Osteoblast (primary cell): ENCODE measurements at regions not wholly inside any gene's neighbourhood (a gene's known extent, or its start where the extent isn't known, plus 50 kb on each side); places are given as distances from the start of the nearest gene placed in this dataset.

Experiments used
- DNase-seq: peaks from one replicate; pipeline ENCODE4 v3.0.0; 2011; ENCODE audit warnings: low spot score, mixed read lengths; ENCODE audit not compliant: insufficient read length; ENCODE audit errors: missing footprints
- H2AFZ ChIP-seq: 2 replicates; pipeline ENCODE4 v1.6.0; 2011; ENCODE audit warnings: mild to moderate bottlenecking, low read length
- H3K27ac ChIP-seq: 2 replicates; pipeline ENCODE4 v1.5.1; 2011; ENCODE audit warnings: mild to moderate bottlenecking, low read depth, low read length, moderate library complexity
- H3K27me3 ChIP-seq: 2 replicates; pipeline ENCODE4 v1.6.0; 2012; ENCODE audit warnings: mild to moderate bottlenecking, control low read depth, inconsistent platforms, low read length, moderate library complexity; ENCODE audit not compliant: insufficient read depth
- H3K36me3 ChIP-seq: 2 replicates; pipeline ENCODE4 v1.5.1; 2011; ENCODE audit warnings: mild to moderate bottlenecking, low read length, control low read depth, moderate library complexity; ENCODE audit not compliant: insufficient read depth
- H3K4me1 ChIP-seq: 2 replicates; pipeline ENCODE4 v1.5.1; 2011; ENCODE audit warnings: mild to moderate bottlenecking, low read length, control low read depth, moderate library complexity; ENCODE audit not compliant: insufficient read depth
- H3K4me2 ChIP-seq: 2 replicates; pipeline ENCODE4 v1.6.0; 2011; ENCODE audit warnings: mild to moderate bottlenecking, low read length; ENCODE audit not compliant: insufficient read depth
- H3K4me3 ChIP-seq: fragments of 200-600 bp; sonication (generic); 3 replicates; pipeline ENCODE4 v1.5.1; 2012; ENCODE audit warnings: mild to moderate bottlenecking, low read length, inconsistent platforms; ENCODE audit not compliant: insufficient read depth
- H3K79me2 ChIP-seq: 2 replicates; pipeline ENCODE4 v1.6.0; 2012; ENCODE audit warnings: mild to moderate bottlenecking, low read length, control low read depth, inconsistent platforms; ENCODE audit not compliant: insufficient read depth
- H3K9me3 ChIP-seq: 2 replicates; pipeline ENCODE4 v1.5.1; 2011; ENCODE audit warnings: low read depth, low read length, control low read depth
- H4K20me1 ChIP-seq: 2 replicates; pipeline ENCODE4 v1.6.0; 2012; ENCODE audit warnings: mild to moderate bottlenecking, low read length, control low read depth; ENCODE audit not compliant: insufficient read depth
- CTCF ChIP-seq: IDR thresholded peaks from 2 replicates; pipeline ENCODE4 v1.5.1; 2011; ENCODE audit warnings: mild to moderate bottlenecking, low read depth, low read length, moderate library complexity; ENCODE audit errors: extremely low read depth

GRCh38 chr5:3377831-3378230, 217.8 kb upstream of the IRX1 start:
- no peak overlapping the region for H2AFZ ChIP-seq
- DNase-seq, result no peak
- H3K4me2 ChIP-seq, result no peak overlapping the region
- no peaks in the 10 kb centered on the region for H3K27me3 ChIP-seq
- TF ChIP-seq CTCF, result no peak
- H3K9me3 ChIP-seq, result peaks cover 3% of the 10 kb centered on the region
- no peaks in the 10 kb centered on the region for H4K20me1 ChIP-seq
- H3K4me1 ChIP-seq, result no peaks in the 10 kb centered on the region
- no peaks in the 10 kb centered on the region for H3K79me2 ChIP-seq
- H3K4me3 ChIP-seq, result no peak overlapping the region
- no peaks in the 10 kb centered on the region for H3K36me3 ChIP-seq
- H3K27ac ChIP-seq, result no peak overlapping the region

- H3K79me2 ChIP-seq, result no peaks in the 10 kb centered on the region
- H3K9me3 ChIP-seq, result peaks cover 7% of the 10 kb centered on the region
- no peak overlapping the region for H2AFZ ChIP-seq
- DNase-seq, result no peak
- H3K27me3 ChIP-seq, result no peaks in the 10 kb centered on the region
- H3K36me3 ChIP-seq, result no peaks in the 10 kb centered on the region
- no peak overlapping the region for H3K4me2 ChIP-seq
- TF ChIP-seq CTCF, result no peak
- no peak overlapping the region for H3K4me3 ChIP-seq
- no peak overlapping the region for H3K27ac ChIP-seq
- H4K20me1 ChIP-seq, result no peaks in the 10 kb centered on the region
- H3K4me1 ChIP-seq, result no peaks in the 10 kb centered on the region
Observed at GRCh38 chr5:3377176-3377575, 218.5 kb upstream of the IRX1 start.

- H3K9me3 ChIP-seq, result peaks cover 7% of the 10 kb centered on the region
- H2AFZ ChIP-seq, result no peak overlapping the region
- H3K27me3 ChIP-seq, result no peaks in the 10 kb centered on the region
- H3K4me2 ChIP-seq, result no peak overlapping the region
- H3K4me3 ChIP-seq, result no peak overlapping the region
- no peak overlapping the region for H3K27ac ChIP-seq
- DNase-seq, result no peak
- H3K4me1 ChIP-seq, result no peaks in the 10 kb centered on the region
- no peaks in the 10 kb centered on the region for H3K36me3 ChIP-seq
- TF ChIP-seq CTCF, result no peak
- no peaks in the 10 kb centered on the region for H4K20me1 ChIP-seq
- no peaks in the 10 kb centered on the region for H3K79me2 ChIP-seq
Observed at GRCh38 chr5:3376611-3377010, 219.0 kb upstream of the IRX1 start.

GRCh38 chr5:3375586-3376311, 219.9 kb upstream of the IRX1 start:
- no peak for DNase-seq
- no peaks in the 10 kb centered on the region for H3K4me1 ChIP-seq
- H2AFZ ChIP-seq, result no peak overlapping the region
- peaks cover 7% of the 10 kb centered on the region for H3K9me3 ChIP-seq
- H3K4me2 ChIP-seq, result no peak overlapping the region
- H3K79me2 ChIP-seq, result no peaks in the 10 kb centered on the region
- H3K27me3 ChIP-seq, result no peaks in the 10 kb centered on the region
- H3K4me3 ChIP-seq, result no peak overlapping the region
- no peak overlapping the region for H3K27ac ChIP-seq
- no peaks in the 10 kb centered on the region for H4K20me1 ChIP-seq
- no peaks in the 10 kb centered on the region for H3K36me3 ChIP-seq
- no peak for TF ChIP-seq CTCF
